ENCODE measurements at regions not wholly inside any gene's neighbourhood (a gene's known extent, or its start where the extent isn't known, plus 50 kb on each side); places are given as distances from the start of the nearest gene placed in this dataset.

- Mint-ChIP-seq H3K36me3 (no peaks in the 10 kb centered on the region), H3K4me3 (no peak overlapping the region), H3K4me1 (no peaks in the 10 kb centered on the region), H3K9me3 (peaks cover 0 to 2% (median 0%) of the 10 kb centered on the region in 7 donors), H3K27me3 (ENCODE audit: low read depth in 3 of 3) (peaks cover 0 to 12% (median 2%) of the 10 kb centered on the region in 3 donors), H3K27ac (no peak overlapping the region)
- H3K27me3 ChIP-seq (ENCODE audit: control insufficient read depth in 2 of 2, insufficient read depth in 2 of 2, low read length in 2 of 2): no peaks in the 10 kb centered on the region
- H3K27ac ChIP-seq (ENCODE audit: low read depth in 1 of 2, low read length in 2 of 2): no peak overlapping the region
- no peak overlapping the region for H3K4me3 ChIP-seq (replicated peaks in 1 of 3; ENCODE audit: low read depth in 2 of 3, low read length in 3 of 3)
- no peaks in the 10 kb centered on the region for H3K79me2 ChIP-seq (ENCODE audit: insufficient read depth, low read length)
- no peaks in the 10 kb centered on the region for H3K9me3 ChIP-seq (replicated peaks in 1 of 2; ENCODE audit: control insufficient read depth in 1 of 2, insufficient read depth in 1 of 2, low read length in 2 of 2)
- H3K4me1 ChIP-seq (ENCODE audit: control insufficient read depth in 1 of 2, insufficient read depth in 2 of 2, low read length in 2 of 2): no peaks in the 10 kb centered on the region
- no peak for DNase-seq
- H3K36me3 ChIP-seq (replicated peaks in 1 of 2; ENCODE audit: control insufficient read depth in 1 of 2, insufficient read depth in 2 of 2, low read length in 2 of 2): no peaks in the 10 kb centered on the region
- no peak overlapping the region for H3K9ac ChIP-seq (ENCODE audit: insufficient read depth, low read length, poor library complexity, severe bottlenecking)
- no peak overlapping the region for H3K4me2 ChIP-seq (replicated peaks; ENCODE audit: extremely low read depth, low read length, poor library complexity, severe bottlenecking)
- intact Hi-C loops (cut with micrococcal nuclease): no loop called here
- no peak for TF ChIP-seq CTCF (IDR thresholded peaks at IDR 0.05)
- WGBS (ENCODE audit: insufficient coverage): no CpG with 5 or more reads among the region's 5 CpGs
- H2AFZ ChIP-seq (ENCODE audit: insufficient read depth, low read depth, low read length, poor library complexity, severe bottlenecking): no peak overlapping the region
- no peaks in the 10 kb centered on the region for H4K20me1 ChIP-seq (ENCODE audit: insufficient read depth, low read length)
Observed at GRCh38 chrX:44785652-44786051, 58.2 kb upstream of the DUSP21 start.

GRCh38 chrX:44784241-44784640, 59.6 kb upstream of the DUSP21 start:
- Histone ChIP-seq H3K27me3 (ENCODE audit: control insufficient read depth in 2 of 2, insufficient read depth in 2 of 2, low read length in 2 of 2) (no peaks in the 10 kb centered on the region), H3K79me2 (ENCODE audit: insufficient read depth, low read length) (no peaks in the 10 kb centered on the region), H4K20me1 (ENCODE audit: insufficient read depth, low read length) (no peaks in the 10 kb centered on the region), H3K9me3 (replicated peaks in 1 of 2; ENCODE audit: control insufficient read depth in 1 of 2, insufficient read depth in 1 of 2, low read length in 2 of 2) (no peaks in the 10 kb centered on the region), H3K36me3 (replicated peaks in 1 of 2; ENCODE audit: control insufficient read depth in 1 of 2, insufficient read depth in 2 of 2, low read length in 2 of 2) (no peaks in the 10 kb centered on the region), H3K4me2 (replicated peaks; ENCODE audit: extremely low read depth, low read length, poor library complexity, severe bottlenecking) (no peak overlapping the region), H3K4me1 (ENCODE audit: control insufficient read depth in 1 of 2, insufficient read depth in 2 of 2, low read length in 2 of 2) (no peaks in the 10 kb centered on the region), H3K4me3 (replicated peaks in 1 of 3; ENCODE audit: low read depth in 2 of 3, low read length in 3 of 3) (no peak overlapping the region), H3K9ac (ENCODE audit: insufficient read depth, low read length, poor library complexity, severe bottlenecking) (no peak overlapping the region), H2AFZ (ENCODE audit: insufficient read depth, low read depth, low read length, poor library complexity, severe bottlenecking) (no peak overlapping the region), H3K27ac (ENCODE audit: low read depth in 1 of 2, low read length in 2 of 2) (no peak overlapping the region)
- no peak overlapping the region for H3K27ac Mint-ChIP-seq
- peaks cover 0 to 2% (median 0%) of the 10 kb centered on the region in 7 donors for H3K9me3 Mint-ChIP-seq
- H3K4me3 Mint-ChIP-seq: no peak overlapping the region
- peaks cover 0 to 14% (median 2%) of the 10 kb centered on the region in 3 donors for H3K27me3 Mint-ChIP-seq (ENCODE audit: low read depth in 3 of 3)
- intact Hi-C loops (cut with micrococcal nuclease): no loop called here
- WGBS (ENCODE audit: insufficient coverage): no CpG with 5 or more reads among the region's 2 CpGs
- no peak for DNase-seq
- no peak for TF ChIP-seq CTCF (IDR thresholded peaks at IDR 0.05)
- no peaks in the 10 kb centered on the region for H3K4me1 Mint-ChIP-seq
- no peaks in the 10 kb centered on the region for H3K36me3 Mint-ChIP-seq
